GM23338 (cell line): ENCODE measurements at regions not wholly inside any gene's neighbourhood (a gene's known extent, or its start where the extent isn't known, plus 50 kb on each side); places are given as distances from the start of the nearest gene placed in this dataset.

Experiments
- CREB1 ChIP-seq: fragments of 250-450 bp; sonication (Bioruptor Pico); IDR thresholded peaks from 2 replicates; pipeline ENCODE4 v1.5.0; 2020; ENCODE audit warnings: low read depth, mild to moderate bottlenecking, moderate library complexity
- EZH2 ChIP-seq: fragments of 200-600 bp; sonication (generic); IDR thresholded peaks from one replicate; pipeline ENCODE4 v1.8.0; 2017; ENCODE audit warnings: antibody characterized with exemption, mild to moderate bottlenecking, low read depth; ENCODE audit not compliant: unreplicated experiment
- EZH2phosphoT487 ChIP-seq: fragments of 200-600 bp; sonication (generic); IDR thresholded peaks from one replicate; pipeline ENCODE4 v1.8.1; 2018; ENCODE audit warnings: antibody characterized with exemption; ENCODE audit not compliant: unreplicated experiment
- JUNB ChIP-seq: IDR thresholded peaks from one replicate; pipeline ENCODE4 v1.6.1; 2016; ENCODE audit warnings: antibody characterized with exemption; ENCODE audit not compliant: unreplicated experiment
- NANOG ChIP-seq: IDR thresholded peaks from 2 replicates; pipeline ENCODE4 v1.6.1; 2016; ENCODE audit warnings: antibody characterized with exemption, borderline replicate concordance
- POLR2AphosphoS5 ChIP-seq: IDR thresholded peaks from 2 replicates; pipeline ENCODE4 v1.6.1; 2016; ENCODE audit warnings: antibody characterized with exemption, low read depth
- ZNF331 ChIP-seq: fragments of 250-450 bp; sonication (Bioruptor Pico); IDR thresholded peaks from 2 replicates; pipeline ENCODE4 v1.5.0; 2020; ENCODE audit warnings: low read depth, mild to moderate bottlenecking, moderate library complexity
- TF ChIP-seq, protein P1 (sequence below), 2 experiments: fragments of 200-600 bp in 1 of 2; sonication (generic) in 1 of 2; conservative IDR thresholded peaks; 2 replicates each; pipeline versions ENCODE4 v1.5.1 to v1.6.1; 2016 to 2017; ENCODE audit warnings: antibody characterized with exemption in 2 of 2, low read depth in 2 of 2, mild to moderate bottlenecking in 2 of 2, moderate library complexity in 1 of 2
- TF ChIP-seq, protein P2 (sequence below): IDR thresholded peaks from one replicate; pipeline ENCODE4 v1.6.1; 2018; ENCODE audit warnings: antibody characterized with exemption; ENCODE audit not compliant: unreplicated experiment

DNA sequence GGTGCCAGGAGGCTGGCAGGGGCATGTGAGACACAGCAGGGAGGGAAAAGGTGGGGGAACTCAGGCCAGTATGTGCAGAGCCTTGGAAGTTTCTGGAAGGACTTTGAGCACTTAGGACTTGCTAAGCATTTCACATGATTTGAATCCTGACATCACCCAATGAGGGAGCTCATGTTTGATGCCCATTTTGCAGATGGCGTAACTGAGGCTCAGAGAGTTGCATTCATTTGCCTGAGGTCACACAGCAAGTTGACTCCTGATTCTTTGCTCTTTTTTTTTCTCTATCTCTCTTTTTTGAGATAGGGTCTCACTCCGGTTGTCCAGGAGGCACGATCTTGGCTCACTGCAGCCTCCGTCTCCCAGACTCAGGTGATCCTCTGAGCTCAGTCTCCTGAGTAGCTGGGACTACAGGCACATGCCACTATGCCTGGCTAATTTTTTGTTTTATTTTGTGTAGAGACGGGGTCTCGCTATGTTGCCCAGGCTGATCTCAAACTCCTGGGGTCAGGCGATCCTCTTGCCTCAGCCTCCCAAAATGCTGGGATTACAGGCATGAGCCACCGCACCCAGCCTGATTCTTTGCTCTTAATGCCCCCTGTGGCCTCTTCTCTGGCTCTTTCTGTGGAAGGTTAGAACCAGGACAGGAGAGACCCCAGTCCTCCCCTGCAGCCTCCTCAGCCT, 246.1 kb downstream of the RBM19 start:
- TF ChIP-seq, protein P1, sequence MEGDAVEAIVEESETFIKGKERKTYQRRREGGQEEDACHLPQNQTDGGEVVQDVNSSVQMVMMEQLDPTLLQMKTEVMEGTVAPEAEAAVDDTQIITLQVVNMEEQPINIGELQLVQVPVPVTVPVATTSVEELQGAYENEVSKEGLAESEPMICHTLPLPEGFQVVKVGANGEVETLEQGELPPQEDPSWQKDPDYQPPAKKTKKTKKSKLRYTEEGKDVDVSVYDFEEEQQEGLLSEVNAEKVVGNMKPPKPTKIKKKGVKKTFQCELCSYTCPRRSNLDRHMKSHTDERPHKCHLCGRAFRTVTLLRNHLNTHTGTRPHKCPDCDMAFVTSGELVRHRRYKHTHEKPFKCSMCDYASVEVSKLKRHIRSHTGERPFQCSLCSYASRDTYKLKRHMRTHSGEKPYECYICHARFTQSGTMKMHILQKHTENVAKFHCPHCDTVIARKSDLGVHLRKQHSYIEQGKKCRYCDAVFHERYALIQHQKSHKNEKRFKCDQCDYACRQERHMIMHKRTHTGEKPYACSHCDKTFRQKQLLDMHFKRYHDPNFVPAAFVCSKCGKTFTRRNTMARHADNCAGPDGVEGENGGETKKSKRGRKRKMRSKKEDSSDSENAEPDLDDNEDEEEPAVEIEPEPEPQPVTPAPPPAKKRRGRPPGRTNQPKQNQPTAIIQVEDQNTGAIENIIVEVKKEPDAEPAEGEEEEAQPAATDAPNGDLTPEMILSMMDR (conservative IDR thresholded peaks at IDR 0.05; ENCODE audit: low read depth in 2 of 2) = no peak
- TF ChIP-seq POLR2AphosphoS5 (no peak), EZH2 (no peak), EZH2phosphoT487 (no peak), NANOG (no peak), JUNB (no peak), CREB1 (CRISPR knock-in tag) (no peak), ZNF331 (CRISPR knock-in tag) (no peak)
- TF ChIP-seq, protein P2, sequence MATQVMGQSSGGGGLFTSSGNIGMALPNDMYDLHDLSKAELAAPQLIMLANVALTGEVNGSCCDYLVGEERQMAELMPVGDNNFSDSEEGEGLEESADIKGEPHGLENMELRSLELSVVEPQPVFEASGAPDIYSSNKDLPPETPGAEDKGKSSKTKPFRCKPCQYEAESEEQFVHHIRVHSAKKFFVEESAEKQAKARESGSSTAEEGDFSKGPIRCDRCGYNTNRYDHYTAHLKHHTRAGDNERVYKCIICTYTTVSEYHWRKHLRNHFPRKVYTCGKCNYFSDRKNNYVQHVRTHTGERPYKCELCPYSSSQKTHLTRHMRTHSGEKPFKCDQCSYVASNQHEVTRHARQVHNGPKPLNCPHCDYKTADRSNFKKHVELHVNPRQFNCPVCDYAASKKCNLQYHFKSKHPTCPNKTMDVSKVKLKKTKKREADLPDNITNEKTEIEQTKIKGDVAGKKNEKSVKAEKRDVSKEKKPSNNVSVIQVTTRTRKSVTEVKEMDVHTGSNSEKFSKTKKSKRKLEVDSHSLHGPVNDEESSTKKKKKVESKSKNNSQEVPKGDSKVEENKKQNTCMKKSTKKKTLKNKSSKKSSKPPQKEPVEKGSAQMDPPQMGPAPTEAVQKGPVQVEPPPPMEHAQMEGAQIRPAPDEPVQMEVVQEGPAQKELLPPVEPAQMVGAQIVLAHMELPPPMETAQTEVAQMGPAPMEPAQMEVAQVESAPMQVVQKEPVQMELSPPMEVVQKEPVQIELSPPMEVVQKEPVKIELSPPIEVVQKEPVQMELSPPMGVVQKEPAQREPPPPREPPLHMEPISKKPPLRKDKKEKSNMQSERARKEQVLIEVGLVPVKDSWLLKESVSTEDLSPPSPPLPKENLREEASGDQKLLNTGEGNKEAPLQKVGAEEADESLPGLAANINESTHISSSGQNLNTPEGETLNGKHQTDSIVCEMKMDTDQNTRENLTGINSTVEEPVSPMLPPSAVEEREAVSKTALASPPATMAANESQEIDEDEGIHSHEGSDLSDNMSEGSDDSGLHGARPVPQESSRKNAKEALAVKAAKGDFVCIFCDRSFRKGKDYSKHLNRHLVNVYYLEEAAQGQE = no peak
